Fibroblast of the aortic adventitia (primary cell): ENCODE measurements at regions not wholly inside any gene's neighbourhood (a gene's known extent, or its start where the extent isn't known, plus 50 kb on each side); places are given as distances from the start of the nearest gene placed in this dataset.

Source experiments
- DNase-seq: peaks from one replicate; pipeline ENCODE4 v3.0.0-alpha.2; 2010; ENCODE audit warnings: low read depth
- H3K4me3 ChIP-seq: 2 replicates; pipeline ENCODE4 v1.5.1; 2011; ENCODE audit warnings: low read depth, mild to moderate bottlenecking, control low read depth, low read length, moderate library complexity
- CTCF ChIP-seq: IDR thresholded peaks from 2 replicates; pipeline ENCODE4 v1.5.1; 2011; ENCODE audit warnings: mild to moderate bottlenecking, low read length, control low read depth, inconsistent platforms; ENCODE audit not compliant: insufficient read depth

GRCh38 chr18:25853691-25854433 is 236.6 kb downstream of the SS18 start:
- TF ChIP-seq CTCF = no peak
- no peak overlapping the region for H3K4me3 ChIP-seq
- DNase-seq = no peak

- no peak for TF ChIP-seq CTCF
- H3K4me3 ChIP-seq = no peak overlapping the region
- no peak for DNase-seq
Measured at GRCh38 chr18:25843791-25844190, 246.6 kb downstream of the SS18 start.

GRCh38 chr18:25842665-25843064 is 247.7 kb downstream of the SS18 start:
- no peak overlapping the region for H3K4me3 ChIP-seq
- no peak for TF ChIP-seq CTCF
- DNase-seq = no peak

- TF ChIP-seq CTCF = no peak
- H3K4me3 ChIP-seq = no peak overlapping the region
- no peak for DNase-seq
Measured at GRCh38 chr18:25834061-25834460, 256.4 kb downstream of the SS18 start.

DNA sequence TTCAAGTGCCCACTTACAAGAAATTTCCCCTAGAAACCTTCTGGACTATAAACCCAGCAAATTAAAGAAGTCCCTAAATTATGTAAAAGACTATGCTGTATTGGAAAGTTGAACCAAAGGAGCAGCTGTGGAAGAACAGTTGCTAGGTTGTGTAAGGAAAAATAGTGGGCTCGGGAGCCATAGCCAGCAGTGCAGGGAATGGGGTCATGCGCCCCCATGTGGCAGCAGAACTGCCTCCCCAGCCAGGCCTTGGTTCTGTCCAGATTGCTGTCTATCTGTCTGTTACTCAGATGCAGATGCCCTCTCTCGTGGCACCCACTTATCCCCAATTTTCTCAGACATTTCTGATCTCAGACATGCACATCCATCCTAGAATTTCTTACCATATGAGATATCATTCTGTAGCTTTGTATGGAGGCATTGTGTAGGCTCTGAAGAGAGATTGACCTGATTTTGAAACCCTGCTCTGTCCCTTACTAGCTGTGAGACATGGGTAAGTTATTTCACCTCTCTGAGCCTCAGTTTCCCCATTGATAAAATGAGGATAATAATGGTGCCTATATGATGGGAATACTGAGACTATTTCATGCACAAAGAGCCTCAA is 258.3 kb downstream of the SS18 start:
- no peak overlapping the region for H3K4me3 ChIP-seq
- DNase-seq = peak; percentile 48
- peak; percentile 73 for TF ChIP-seq CTCF

GRCh38 chr18:25831301-25831701 is 259.1 kb downstream of the SS18 start:
- no peak for DNase-seq
- no peak overlapping the region for H3K4me3 ChIP-seq
- TF ChIP-seq CTCF = no peak
